22Rv1 (cell line): ENCODE measurements at regions not wholly inside any gene's neighbourhood (a gene's known extent, or its start where the extent isn't known, plus 50 kb on each side); places are given as distances from the start of the nearest gene placed in this dataset.

Experiments
- ZFX ChIP-seq: fragments of 450-650 bp; IDR thresholded peaks from 2 replicates; pipeline ENCODE4 v1.6.1; 2017; ENCODE audit warnings: antibody characterized with exemption, borderline replicate concordance
- TF ChIP-seq, protein P1 (sequence below): fragments of 450-650 bp; IDR thresholded peaks from 2 replicates; pipeline ENCODE4 v1.5.1; 2017; ENCODE audit warnings: mild to moderate bottlenecking

GRCh38 chr6:164294047-164294784 is 879.7 kb downstream of the QKI start:
- TF ChIP-seq, protein P1, sequence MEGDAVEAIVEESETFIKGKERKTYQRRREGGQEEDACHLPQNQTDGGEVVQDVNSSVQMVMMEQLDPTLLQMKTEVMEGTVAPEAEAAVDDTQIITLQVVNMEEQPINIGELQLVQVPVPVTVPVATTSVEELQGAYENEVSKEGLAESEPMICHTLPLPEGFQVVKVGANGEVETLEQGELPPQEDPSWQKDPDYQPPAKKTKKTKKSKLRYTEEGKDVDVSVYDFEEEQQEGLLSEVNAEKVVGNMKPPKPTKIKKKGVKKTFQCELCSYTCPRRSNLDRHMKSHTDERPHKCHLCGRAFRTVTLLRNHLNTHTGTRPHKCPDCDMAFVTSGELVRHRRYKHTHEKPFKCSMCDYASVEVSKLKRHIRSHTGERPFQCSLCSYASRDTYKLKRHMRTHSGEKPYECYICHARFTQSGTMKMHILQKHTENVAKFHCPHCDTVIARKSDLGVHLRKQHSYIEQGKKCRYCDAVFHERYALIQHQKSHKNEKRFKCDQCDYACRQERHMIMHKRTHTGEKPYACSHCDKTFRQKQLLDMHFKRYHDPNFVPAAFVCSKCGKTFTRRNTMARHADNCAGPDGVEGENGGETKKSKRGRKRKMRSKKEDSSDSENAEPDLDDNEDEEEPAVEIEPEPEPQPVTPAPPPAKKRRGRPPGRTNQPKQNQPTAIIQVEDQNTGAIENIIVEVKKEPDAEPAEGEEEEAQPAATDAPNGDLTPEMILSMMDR: no peak
- TF ChIP-seq ZFX: no peak
